ENCODE measurements at regions not wholly inside any gene's neighbourhood (a gene's known extent, or its start where the extent isn't known, plus 50 kb on each side); places are given as distances from the start of the nearest gene placed in this dataset.
A peak's percentile ranks its signal among the peaks of the same experiment; 100 is the strongest.
"Not testable (repeated sequence)": the region's sequence is repeated elsewhere in the genome, so short reads cannot be mapped to it uniquely, and the experiment has no call there.

- no peaks in the 10 kb centered on the region for H3K4me1 ChIP-seq
- no peaks in the 10 kb centered on the region for H3K27me3 ChIP-seq (ENCODE audit: low read depth)
- DNase-seq (ENCODE audit: low spot score in 2 of 2): no peak
- in situ Hi-C loops (cut with MboI; ENCODE audit: low sequenced_read_pairs): no loop called here
- H3K9me3 ChIP-seq: no peaks in the 10 kb centered on the region
- no peaks in the 10 kb centered on the region for H3K36me3 ChIP-seq (replicated peaks)
- H3K4me3 ChIP-seq: no peak overlapping the region
Observed at GRCh38 chr10:53548664-53549063, 776.1 kb upstream of the MBL2 start.

GRCh38 chr10:53547364-53547763 lies 774.8 kb upstream of the MBL2 start:
- Histone ChIP-seq H3K4me3 (no peak overlapping the region), H3K27me3 (ENCODE audit: low read depth) (no peaks in the 10 kb centered on the region), H3K4me1 (no peaks in the 10 kb centered on the region), H3K36me3 (replicated peaks) (no peaks in the 10 kb centered on the region), H3K9me3 (no peaks in the 10 kb centered on the region)
- in situ Hi-C loops (cut with MboI; ENCODE audit: low sequenced_read_pairs): no loop called here
- DNase-seq (ENCODE audit: low spot score in 2 of 2): no peak

GRCh38 chr10:53543410-53543809 lies 770.8 kb upstream of the MBL2 start:
- no peak overlapping the region for H3K4me3 ChIP-seq
- in situ Hi-C loops (cut with MboI; ENCODE audit: low sequenced_read_pairs): no loop called here
- H3K27me3 ChIP-seq (ENCODE audit: low read depth): no peaks in the 10 kb centered on the region
- DNase-seq (ENCODE audit: low spot score in 2 of 2): no peak
- H3K36me3 ChIP-seq (replicated peaks): no peaks in the 10 kb centered on the region
- H3K4me1 ChIP-seq: no peaks in the 10 kb centered on the region
- H3K9me3 ChIP-seq: no peaks in the 10 kb centered on the region

GRCh38 chr10:53537508-53537907 lies 764.9 kb upstream of the MBL2 start:
- DNase-seq (ENCODE audit: low spot score in 2 of 2): peak; percentile 62 to 83
- Histone ChIP-seq H3K9me3 (no peaks in the 10 kb centered on the region), H3K4me3 (no peak overlapping the region), H3K27me3 (ENCODE audit: low read depth) (no peaks in the 10 kb centered on the region), H3K4me1 (peaks cover 15% of the 10 kb centered on the region), H3K36me3 (replicated peaks) (no peaks in the 10 kb centered on the region)
- in situ Hi-C loops (cut with MboI; ENCODE audit: low sequenced_read_pairs): no loop called here

GRCh38 chr10:53536322-53536721 lies 763.7 kb upstream of the MBL2 start:
- H3K4me1 ChIP-seq: peaks cover 18% of the 10 kb centered on the region
- H3K9me3 ChIP-seq: no peaks in the 10 kb centered on the region
- no peaks in the 10 kb centered on the region for H3K27me3 ChIP-seq (ENCODE audit: low read depth)
- in situ Hi-C loops (cut with MboI; ENCODE audit: low sequenced_read_pairs): no loop called here
- no peak overlapping the region for H3K4me3 ChIP-seq
- DNase-seq (ENCODE audit: low spot score in 2 of 2): no peak
- H3K36me3 ChIP-seq (replicated peaks): no peaks in the 10 kb centered on the region

- in situ Hi-C loops (cut with MboI; ENCODE audit: low sequenced_read_pairs): no loop called here
- H3K4me3 ChIP-seq: no peak overlapping the region
- no peaks in the 10 kb centered on the region for H3K36me3 ChIP-seq (replicated peaks)
- H3K9me3 ChIP-seq: no peaks in the 10 kb centered on the region
- no peaks in the 10 kb centered on the region for H3K27me3 ChIP-seq (ENCODE audit: low read depth)
- peaks cover 35% of the 10 kb centered on the region for H3K4me1 ChIP-seq
- no peak for DNase-seq (ENCODE audit: low spot score in 2 of 2)
Observed at GRCh38 chr10:53534428-53534827, 761.8 kb upstream of the MBL2 start.

- Histone ChIP-seq H3K4me3 (no peak overlapping the region), H3K27me3 (ENCODE audit: low read depth) (no peaks in the 10 kb centered on the region), H3K9me3 (no peaks in the 10 kb centered on the region), H3K36me3 (replicated peaks) (no peaks in the 10 kb centered on the region), H3K4me1 (peaks cover 28% of the 10 kb centered on the region)
- in situ Hi-C loops (cut with MboI; ENCODE audit: low sequenced_read_pairs): no loop called here
- peak in 1 of 2 experiments; percentile 52 for DNase-seq (ENCODE audit: low spot score in 2 of 2)
Observed at GRCh38 chr10:53528974-53529373, 756.4 kb upstream of the MBL2 start.

GRCh38 chr10:53521046-53521445 lies 748.5 kb upstream of the MBL2 start:
- Histone ChIP-seq H3K4me1 (no peaks in the 10 kb centered on the region; the same call in 1 of the 2 replicates), H3K27me3 (ENCODE audit: low read depth) (no peaks in the 10 kb centered on the region), H3K4me3 (no peak overlapping the region), H3K36me3 (replicated peaks) (no peaks in the 10 kb centered on the region), H3K9me3 (no peaks in the 10 kb centered on the region)
- DNase-seq (ENCODE audit: low spot score in 2 of 2): no peak
- in situ Hi-C loops (cut with MboI; ENCODE audit: low sequenced_read_pairs): no loop called here

- H3K27me3 ChIP-seq (ENCODE audit: low read depth): no peaks in the 10 kb centered on the region
- no peak overlapping the region for H3K4me3 ChIP-seq
- H3K4me1 ChIP-seq: peaks cover 11% of the 10 kb centered on the region
- H3K9me3 ChIP-seq: no peaks in the 10 kb centered on the region
- DNase-seq (ENCODE audit: low spot score in 2 of 2): peak in 1 of 2 experiments; percentile 64
- H3K36me3 ChIP-seq (replicated peaks): no peaks in the 10 kb centered on the region
- in situ Hi-C loops (cut with MboI; ENCODE audit: low sequenced_read_pairs): no loop called here
Observed at GRCh38 chr10:53508197-53508596, 735.6 kb upstream of the MBL2 start.

GRCh38 chr10:53504492-53504891 lies 731.9 kb upstream of the MBL2 start:
- H3K36me3 ChIP-seq (replicated peaks); in situ Hi-C loops (cut with MboI; ENCODE audit: low sequenced_read_pairs); H3K27me3 ChIP-seq (ENCODE audit: low read depth): not testable (repeated sequence)

GRCh38 chr10:53491774-53492173 lies 719.2 kb upstream of the MBL2 start:
- H3K4me1 ChIP-seq: no peaks in the 10 kb centered on the region
- no peak overlapping the region for H3K4me3 ChIP-seq
- in situ Hi-C loops (cut with MboI; ENCODE audit: low sequenced_read_pairs): no loop called here
- H3K27me3 ChIP-seq (ENCODE audit: low read depth): no peaks in the 10 kb centered on the region
- no peaks in the 10 kb centered on the region for H3K9me3 ChIP-seq
- H3K36me3 ChIP-seq (replicated peaks): no peaks in the 10 kb centered on the region
- no peak for DNase-seq (ENCODE audit: low spot score in 2 of 2)

More at GRCh38 chr10:53504492-53504891, 731.9 kb upstream of the MBL2 start:
- not testable (repeated sequence) for H3K9me3 ChIP-seq; DNase-seq (ENCODE audit: low spot score in 2 of 2); H3K4me3 ChIP-seq
- peaks cover 11% of the 10 kb centered on the region for H3K4me1 ChIP-seq

GRCh38 chr10:53490553-53490952 lies 718.0 kb upstream of the MBL2 start:
- H3K4me1 ChIP-seq: no peaks in the 10 kb centered on the region
- DNase-seq (ENCODE audit: low spot score in 2 of 2): no peak
- H3K4me3 ChIP-seq: no peak overlapping the region
- H3K27me3 ChIP-seq (ENCODE audit: low read depth): no peaks in the 10 kb centered on the region
- peaks cover 3% of the 10 kb centered on the region for H3K9me3 ChIP-seq
- no peaks in the 10 kb centered on the region for H3K36me3 ChIP-seq (replicated peaks)
- in situ Hi-C loops (cut with MboI; ENCODE audit: low sequenced_read_pairs): no loop called here

GRCh38 chr10:53489335-53490182 lies 717.0 kb upstream of the MBL2 start:
- Histone ChIP-seq H3K36me3 (replicated peaks) (no peaks in the 10 kb centered on the region), H3K9me3 (peaks cover 3% of the 10 kb centered on the region), H3K27me3 (ENCODE audit: low read depth) (no peaks in the 10 kb centered on the region), H3K4me1 (no peaks in the 10 kb centered on the region), H3K4me3 (no peak overlapping the region)
- in situ Hi-C loops (cut with MboI; ENCODE audit: low sequenced_read_pairs): no loop called here
- DNase-seq (ENCODE audit: low spot score in 2 of 2): no peak

GRCh38 chr10:53487019-53487983 lies 714.7 kb upstream of the MBL2 start:
- Histone ChIP-seq H3K4me1 (no peaks in the 10 kb centered on the region), H3K27me3 (ENCODE audit: low read depth) (no peaks in the 10 kb centered on the region), H3K4me3 (no peak overlapping the region), H3K9me3 (peaks cover 7% of the 10 kb centered on the region), H3K36me3 (replicated peaks) (no peaks in the 10 kb centered on the region)
- no peak for DNase-seq (ENCODE audit: low spot score in 2 of 2)
- in situ Hi-C loops (cut with MboI; ENCODE audit: low sequenced_read_pairs): no loop called here

Data from HAP-1 (cell line).